ENCODE measurements at regions not wholly inside any gene's neighbourhood (a gene's known extent, or its start where the extent isn't known, plus 50 kb on each side); places are given as distances from the start of the nearest gene placed in this dataset.

DNA sequence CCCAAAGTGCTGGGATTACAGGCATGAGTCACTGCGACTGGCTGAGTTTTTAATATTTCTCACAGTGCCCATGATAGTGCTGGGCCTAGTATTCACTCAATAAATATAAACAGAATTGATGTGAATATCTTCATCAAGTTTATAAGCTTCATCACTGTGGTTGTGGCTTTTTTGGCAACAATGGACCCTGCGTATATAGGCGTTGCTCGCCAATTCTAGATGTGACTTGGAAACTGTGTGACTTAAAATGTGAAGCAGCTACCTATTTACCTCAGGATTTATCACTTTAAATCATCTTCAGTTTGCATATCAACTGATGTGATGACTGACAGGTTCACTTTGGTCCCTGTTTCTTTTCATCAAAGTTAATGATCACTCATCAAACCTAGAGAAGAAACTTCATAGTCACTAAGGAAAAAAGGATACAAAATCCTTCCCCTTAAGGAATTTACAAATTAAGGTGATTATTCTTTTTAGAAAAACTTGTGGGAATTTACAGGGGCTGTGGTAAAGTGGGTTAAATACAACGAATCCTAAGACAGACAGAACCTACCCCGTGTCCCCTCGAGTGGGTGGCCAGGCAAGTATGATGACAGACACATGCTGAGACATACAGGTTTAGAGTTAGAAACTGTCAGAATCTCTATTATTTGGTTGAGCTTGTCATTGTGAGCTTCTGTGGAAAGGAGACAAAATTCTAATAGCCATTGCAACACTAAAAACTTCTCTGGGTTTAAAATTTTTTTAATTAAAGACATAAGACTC, 101.3 kb downstream of the AKAP11 start:
- Histone ChIP-seq H3K9me3 (no peaks in the 10 kb centered on the region), H3K4me1 (no peaks in the 10 kb centered on the region), H3K27ac (no peak overlapping the region), H3K4me3 (no peak overlapping the region), H3K36me3 (no peaks in the 10 kb centered on the region), H3K27me3 (no peaks in the 10 kb centered on the region)
- intact Hi-C loops (cut with DNase I; ENCODE audit: low total_unique reads), result no loop called here
- WGBS, 5 donors, result 68 to 79% (median 76%) methylated on average over 7 of the region's 7 CpGs
- no peak for DNase-seq
- TF ChIP-seq POLR2AphosphoS5 (IDR thresholded peaks at IDR 0.05) (no peak), EP300 (IDR thresholded peaks at IDR 0.05) (no peak), POLR2A (IDR thresholded peaks at IDR 0.05) (no peak)
- TF ChIP-seq, protein P1, sequence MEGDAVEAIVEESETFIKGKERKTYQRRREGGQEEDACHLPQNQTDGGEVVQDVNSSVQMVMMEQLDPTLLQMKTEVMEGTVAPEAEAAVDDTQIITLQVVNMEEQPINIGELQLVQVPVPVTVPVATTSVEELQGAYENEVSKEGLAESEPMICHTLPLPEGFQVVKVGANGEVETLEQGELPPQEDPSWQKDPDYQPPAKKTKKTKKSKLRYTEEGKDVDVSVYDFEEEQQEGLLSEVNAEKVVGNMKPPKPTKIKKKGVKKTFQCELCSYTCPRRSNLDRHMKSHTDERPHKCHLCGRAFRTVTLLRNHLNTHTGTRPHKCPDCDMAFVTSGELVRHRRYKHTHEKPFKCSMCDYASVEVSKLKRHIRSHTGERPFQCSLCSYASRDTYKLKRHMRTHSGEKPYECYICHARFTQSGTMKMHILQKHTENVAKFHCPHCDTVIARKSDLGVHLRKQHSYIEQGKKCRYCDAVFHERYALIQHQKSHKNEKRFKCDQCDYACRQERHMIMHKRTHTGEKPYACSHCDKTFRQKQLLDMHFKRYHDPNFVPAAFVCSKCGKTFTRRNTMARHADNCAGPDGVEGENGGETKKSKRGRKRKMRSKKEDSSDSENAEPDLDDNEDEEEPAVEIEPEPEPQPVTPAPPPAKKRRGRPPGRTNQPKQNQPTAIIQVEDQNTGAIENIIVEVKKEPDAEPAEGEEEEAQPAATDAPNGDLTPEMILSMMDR (IDR thresholded peaks at IDR 0.05), result no peak

DNA sequence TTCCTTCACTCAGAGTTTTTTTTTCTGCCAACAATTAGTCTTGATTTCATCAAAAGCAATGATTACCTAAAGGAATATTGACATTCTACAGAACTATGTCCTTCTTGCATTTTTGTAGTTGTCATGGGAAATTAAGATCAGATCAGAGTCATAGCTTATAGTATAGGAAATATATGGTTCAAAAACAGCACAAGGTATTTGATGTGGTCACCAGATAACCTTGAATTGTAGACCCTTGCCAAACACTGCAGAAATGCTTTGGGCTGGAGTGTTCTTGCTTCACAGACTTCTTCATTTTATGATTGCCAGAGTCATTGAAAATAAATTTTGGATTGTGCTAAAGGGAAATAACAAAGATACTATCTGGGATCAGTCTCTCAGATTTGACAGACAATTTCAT, 103.7 kb downstream of the AKAP11 start:
- intact Hi-C loops (cut with DNase I; ENCODE audit: low total_unique reads), result no loop called here

DNA sequence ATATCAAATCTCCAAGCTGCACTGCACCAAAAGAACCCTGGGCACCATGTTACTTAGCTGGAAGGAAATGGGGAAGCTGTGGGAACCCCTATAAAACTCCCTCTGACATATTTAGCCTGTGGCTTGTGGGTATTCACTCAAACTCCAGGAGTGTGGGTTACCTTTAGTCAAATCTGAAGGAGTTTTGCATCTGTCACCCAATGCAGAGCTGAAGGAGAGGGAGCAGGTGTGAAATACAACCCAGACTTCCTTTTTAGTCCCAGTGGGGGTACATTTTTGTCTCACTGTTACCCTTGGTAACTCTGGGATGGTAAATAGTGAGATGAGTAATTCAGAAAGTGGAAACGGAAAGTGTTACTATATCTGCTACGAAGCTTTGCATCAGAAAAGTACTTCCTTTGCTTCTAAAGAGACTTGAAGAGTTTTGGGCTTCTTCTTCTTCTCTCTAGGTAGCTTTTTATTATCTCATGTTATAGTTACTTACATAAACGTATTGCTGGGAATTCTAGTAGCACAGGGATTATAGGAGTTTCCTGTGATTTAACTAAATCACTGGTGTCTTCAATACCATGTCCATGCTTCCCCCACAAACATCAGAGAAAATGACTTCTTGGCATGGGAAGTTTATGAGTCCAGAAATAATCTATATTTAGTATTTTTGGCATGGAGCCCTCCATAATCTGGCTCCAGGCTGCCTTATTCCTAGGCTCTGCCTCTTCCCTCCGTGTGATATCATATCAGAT, 105.9 kb downstream of the AKAP11 start:
- no peaks in the 10 kb centered on the region for H3K4me1 ChIP-seq
- peaks cover 0 to 5% (median 0%) of the 10 kb centered on the region in 4 donors for H3K9me3 ChIP-seq
- TF ChIP-seq EP300 (IDR thresholded peaks at IDR 0.05) (no peak), POLR2AphosphoS5 (IDR thresholded peaks at IDR 0.05) (no peak)
- no peaks in the 10 kb centered on the region for H3K36me3 ChIP-seq
- 40 to 52% (median 47%) methylated on average over 4 of the region's 4 CpGs for WGBS, 5 donors
- no peak overlapping the region for H3K4me3 ChIP-seq
- no peaks in the 10 kb centered on the region for H3K27me3 ChIP-seq
- intact Hi-C loops (cut with DNase I; ENCODE audit: low total_unique reads), result no loop called here
- H3K27ac ChIP-seq, result no peak overlapping the region
- DNase-seq, result peak in 1 of 2 donors; percentile 58

More for the DNA sequence above, 103.7 kb downstream of the AKAP11 start:
- TF ChIP-seq EP300 (IDR thresholded peaks at IDR 0.05) (no peak), POLR2A (IDR thresholded peaks at IDR 0.05) (no peak), POLR2AphosphoS5 (IDR thresholded peaks at IDR 0.05) (no peak)
- TF ChIP-seq, protein P1 (IDR thresholded peaks at IDR 0.05), result no peak
- H3K27me3 ChIP-seq, result no peaks in the 10 kb centered on the region
- no peak overlapping the region for H3K27ac ChIP-seq
- H3K9me3 ChIP-seq, result no peaks in the 10 kb centered on the region
- no peaks in the 10 kb centered on the region for H3K4me1 ChIP-seq
- H3K4me3 ChIP-seq, result no peak overlapping the region
- H3K36me3 ChIP-seq, result no peaks in the 10 kb centered on the region
- no peak for DNase-seq

DNA sequence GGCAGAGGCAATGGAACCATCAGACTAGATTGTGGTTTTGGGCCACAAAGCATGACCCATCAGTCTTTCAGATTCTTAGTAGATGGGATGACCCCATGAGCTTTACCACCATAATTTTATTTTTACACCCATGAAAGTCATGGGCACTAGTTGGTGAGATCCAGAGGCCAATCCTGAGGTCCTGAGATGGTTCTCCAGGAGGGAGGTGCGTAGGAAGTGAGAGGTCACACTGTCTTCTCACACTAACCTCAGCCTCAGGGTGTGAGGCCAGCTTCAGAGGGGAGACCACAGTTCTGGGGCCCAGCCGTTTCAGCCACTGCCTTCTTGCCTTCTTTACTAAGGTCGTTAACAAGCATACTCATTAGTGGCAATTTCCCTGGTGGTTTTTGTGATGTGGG, 106.4 kb downstream of the AKAP11 start:
- TF ChIP-seq POLR2AphosphoS5 (IDR thresholded peaks at IDR 0.05), result no peak
- no peak for TF ChIP-seq POLR2A (IDR thresholded peaks at IDR 0.05)
- TF ChIP-seq, protein P1 (IDR thresholded peaks at IDR 0.05), result no peak
- no peak for TF ChIP-seq EP300 (IDR thresholded peaks at IDR 0.05)
- no peaks in the 10 kb centered on the region for H3K4me1 ChIP-seq
- no peaks in the 10 kb centered on the region for H3K36me3 ChIP-seq
- no peaks in the 10 kb centered on the region for H3K27me3 ChIP-seq
- DNase-seq, result no peak
- H3K27ac ChIP-seq, result no peak overlapping the region
- intact Hi-C loops (cut with DNase I; ENCODE audit: low total_unique reads), result no loop called here
- 60 to 83% (median 75%) methylated on average over 3 of the region's 3 CpGs for WGBS, 5 donors
- no peak overlapping the region for H3K4me3 ChIP-seq
- H3K9me3 ChIP-seq, result peaks cover 0 to 5% (median 0%) of the 10 kb centered on the region in 4 donors
